ENCODE measurements at regions not wholly inside any gene's neighbourhood (a gene's known extent, or its start where the extent isn't known, plus 50 kb on each side); places are given as distances from the start of the nearest gene placed in this dataset.
A peak's percentile ranks its signal among the peaks of the same experiment; 100 is the strongest.

DNA sequence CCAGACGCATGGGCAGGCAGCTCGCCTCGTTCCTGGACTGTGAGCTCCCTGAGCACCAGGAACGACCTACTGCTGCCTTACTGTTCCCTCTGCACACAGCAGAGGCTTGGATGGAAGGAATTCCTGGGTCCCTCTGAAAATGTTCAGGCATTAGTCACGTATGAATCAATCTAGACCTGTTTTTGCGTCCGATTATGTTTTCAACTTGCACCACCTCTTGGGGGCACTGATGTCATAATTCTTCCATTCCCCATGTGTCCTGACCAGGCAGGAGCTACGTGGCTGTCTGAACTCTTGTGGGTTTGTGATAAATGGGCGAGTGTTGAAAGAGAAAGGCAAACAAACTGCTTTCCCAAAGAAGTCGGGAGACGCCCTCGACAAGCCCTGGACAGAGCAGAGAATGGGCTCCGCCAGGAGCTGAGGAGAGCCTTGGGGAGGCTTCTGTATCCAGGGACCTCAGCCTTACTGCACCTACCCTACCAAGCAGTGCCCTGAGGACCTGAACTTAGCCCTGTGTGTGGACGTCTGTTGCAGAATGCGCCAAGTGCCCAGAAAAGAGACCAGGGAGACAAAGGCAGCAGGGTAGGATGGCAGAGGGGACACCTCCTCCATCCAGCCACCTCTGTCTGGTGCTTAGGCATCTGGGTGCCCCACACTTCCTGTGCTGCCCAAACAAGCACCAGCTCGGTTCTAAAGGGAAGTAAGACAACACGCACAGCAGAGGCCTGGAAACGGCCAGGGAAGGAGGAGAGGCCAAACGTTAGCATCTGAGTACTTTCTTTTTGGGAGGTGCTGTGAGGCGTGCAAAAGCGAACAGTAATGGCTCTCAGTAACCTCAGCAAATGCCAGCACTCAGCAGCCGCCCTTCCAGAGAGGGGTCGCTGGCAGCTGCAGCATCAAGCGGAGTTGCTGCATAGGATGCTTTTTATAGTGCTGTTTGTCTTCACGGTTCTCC, 124.2 kb downstream of the LY86 start (continued):
- TF ChIP-seq PURB (CRISPR knock-in tag; IDR thresholded peaks at IDR 0.05; ENCODE audit: low read depth) (no peak), EP400 (IDR thresholded peaks at IDR 0.05) (peak; percentile 78), ETS2 (tag; IDR thresholded peaks at IDR 0.05; ENCODE audit: borderline replicate concordance, poor library complexity, severe bottlenecking) (no peak), ZNF41 (CRISPR knock-in tag; conservative IDR thresholded peaks at IDR 0.05) (no peak), ZFX (CRISPR knock-in tag; IDR thresholded peaks at IDR 0.05) (no peak), L3MBTL2 (IDR thresholded peaks at IDR 0.05) (peak; percentile 63; the same call in 1 of the 2 replicates), SAP30 (IDR thresholded peaks at IDR 0.05; ENCODE audit: borderline replicate concordance, insufficient read depth, low read depth, low read length, poor library complexity, severe bottlenecking) (no peak), DNMT1 (IDR thresholded peaks at IDR 0.05) (no peak), HDAC6 (IDR thresholded peaks at IDR 0.05; ENCODE audit: low read depth, low read length) (no peak)
- TF ChIP-seq, protein P1, sequence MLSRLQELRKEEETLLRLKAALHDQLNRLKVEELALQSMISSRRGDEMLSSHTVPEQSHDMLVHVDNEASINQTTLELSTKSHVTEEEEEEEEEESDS (CRISPR knock-in tag; IDR thresholded peaks at IDR 0.05), result no peak
- TF ChIP-seq, protein P2, sequence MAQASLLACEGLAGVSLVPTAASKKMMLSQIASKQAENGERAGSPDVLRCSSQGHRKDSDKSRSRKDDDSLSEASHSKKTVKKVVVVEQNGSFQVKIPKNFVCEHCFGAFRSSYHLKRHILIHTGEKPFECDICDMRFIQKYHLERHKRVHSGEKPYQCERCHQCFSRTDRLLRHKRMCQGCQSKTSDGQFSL (CRISPR knock-in tag; IDR thresholded peaks at IDR 0.05), result no peak
- TF ChIP-seq, protein P2 (tag; IDR thresholded peaks at IDR 0.05), result no peak
- TF ChIP-seq, protein P3, sequence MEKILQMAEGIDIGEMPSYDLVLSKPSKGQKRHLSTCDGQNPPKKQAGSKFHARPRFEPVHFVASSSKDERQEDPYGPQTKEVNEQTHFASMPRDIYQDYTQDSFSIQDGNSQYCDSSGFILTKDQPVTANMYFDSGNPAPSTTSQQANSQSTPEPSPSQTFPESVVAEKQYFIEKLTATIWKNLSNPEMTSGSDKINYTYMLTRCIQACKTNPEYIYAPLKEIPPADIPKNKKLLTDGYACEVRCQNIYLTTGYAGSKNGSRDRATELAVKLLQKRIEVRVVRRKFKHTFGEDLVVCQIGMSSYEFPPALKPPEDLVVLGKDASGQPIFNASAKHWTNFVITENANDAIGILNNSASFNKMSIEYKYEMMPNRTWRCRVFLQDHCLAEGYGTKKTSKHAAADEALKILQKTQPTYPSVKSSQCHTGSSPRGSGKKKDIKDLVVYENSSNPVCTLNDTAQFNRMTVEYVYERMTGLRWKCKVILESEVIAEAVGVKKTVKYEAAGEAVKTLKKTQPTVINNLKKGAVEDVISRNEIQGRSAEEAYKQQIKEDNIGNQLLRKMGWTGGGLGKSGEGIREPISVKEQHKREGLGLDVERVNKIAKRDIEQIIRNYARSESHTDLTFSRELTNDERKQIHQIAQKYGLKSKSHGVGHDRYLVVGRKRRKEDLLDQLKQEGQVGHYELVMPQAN (IDR thresholded peaks at IDR 0.05; ENCODE audit: borderline replicate concordance), result no peak

All from K562 (cell line).